ENCODE measurements at regions not wholly inside any gene's neighbourhood (a gene's known extent, or its start where the extent isn't known, plus 50 kb on each side); places are given as distances from the start of the nearest gene placed in this dataset.
"Not testable (repeated sequence)": the region's sequence is repeated elsewhere in the genome, so short reads cannot be mapped to it uniquely, and the experiment has no call there.

- Mint-ChIP-seq H3K4me3 (no peak overlapping the region), H3K36me3 (ENCODE audit: low read depth) (peaks cover 9% of the 10 kb centered on the region), H3K27ac (no peak overlapping the region), H3K27me3 (ENCODE audit: low read depth) (no peaks in the 10 kb centered on the region), H3K4me1 (no peaks in the 10 kb centered on the region), H3K9me3 (peaks cover 51% of the 10 kb centered on the region)
- TF ChIP-seq CTCF (IDR thresholded peaks at IDR 0.05; ENCODE audit: unreplicated experiment in 3 of 3), result no peak
Measured at GRCh38 chr6:140193269-140193668, 818.8 kb upstream of the CITED2 start.

- Mint-ChIP-seq H3K27me3 (ENCODE audit: low read depth) (no peaks in the 10 kb centered on the region), H3K27ac (no peak overlapping the region), H3K36me3 (ENCODE audit: low read depth) (peaks cover 9% of the 10 kb centered on the region), H3K4me1 (no peaks in the 10 kb centered on the region), H3K9me3 (peaks cover 60% of the 10 kb centered on the region), H3K4me3 (no peak overlapping the region)
- TF ChIP-seq CTCF (IDR thresholded peaks at IDR 0.05; ENCODE audit: unreplicated experiment in 3 of 3), result no peak
Measured at GRCh38 chr6:140192018-140192417, 817.6 kb upstream of the CITED2 start.

- not testable (repeated sequence) for H3K36me3 Mint-ChIP-seq (ENCODE audit: low read depth); H3K27ac Mint-ChIP-seq
Measured at GRCh38 chr6:140189263-140189662, 814.8 kb upstream of the CITED2 start.

GRCh38 chr6:140185991-140186390 lies 811.5 kb upstream of the CITED2 start:
- Mint-ChIP-seq H3K9me3 (peaks cover 44% of the 10 kb centered on the region), H3K27ac (no peak overlapping the region), H3K4me1 (no peaks in the 10 kb centered on the region), H3K36me3 (ENCODE audit: low read depth) (no peaks in the 10 kb centered on the region), H3K27me3 (ENCODE audit: low read depth) (no peaks in the 10 kb centered on the region), H3K4me3 (no peak overlapping the region)
- TF ChIP-seq CTCF (IDR thresholded peaks at IDR 0.05; ENCODE audit: unreplicated experiment in 3 of 3), result no peak

More at GRCh38 chr6:140189263-140189662, 814.8 kb upstream of the CITED2 start:
- not testable (repeated sequence) for H3K4me1 Mint-ChIP-seq; H3K4me3 Mint-ChIP-seq; H3K27me3 Mint-ChIP-seq (ENCODE audit: low read depth)
- peaks cover 62% of the 10 kb centered on the region for H3K9me3 Mint-ChIP-seq

GRCh38 chr6:140183881-140184280 lies 809.4 kb upstream of the CITED2 start:
- H3K9me3 Mint-ChIP-seq, result peaks cover 25% of the 10 kb centered on the region

GRCh38 chr6:140182821-140183220 lies 808.4 kb upstream of the CITED2 start:
- no peak overlapping the region for H3K27ac Mint-ChIP-seq
- no peaks in the 10 kb centered on the region for H3K4me1 Mint-ChIP-seq
- no peaks in the 10 kb centered on the region for H3K27me3 Mint-ChIP-seq (ENCODE audit: low read depth)
- no peak overlapping the region for H3K4me3 Mint-ChIP-seq
- H3K36me3 Mint-ChIP-seq (ENCODE audit: low read depth), result no peaks in the 10 kb centered on the region
- peaks cover 18% of the 10 kb centered on the region for H3K9me3 Mint-ChIP-seq
- no peak for TF ChIP-seq CTCF (IDR thresholded peaks at IDR 0.05; ENCODE audit: unreplicated experiment in 3 of 3)

More at GRCh38 chr6:140183881-140184280, 809.4 kb upstream of the CITED2 start:
- Mint-ChIP-seq H3K4me1 (no peaks in the 10 kb centered on the region), H3K4me3 (no peak overlapping the region), H3K27me3 (ENCODE audit: low read depth) (no peaks in the 10 kb centered on the region), H3K27ac (no peak overlapping the region), H3K36me3 (ENCODE audit: low read depth) (no peaks in the 10 kb centered on the region)
- no peak for TF ChIP-seq CTCF (IDR thresholded peaks at IDR 0.05; ENCODE audit: unreplicated experiment in 3 of 3)

Data from nephron (organoid).